Bronchial epithelial cell (primary cell): ENCODE measurements at regions not wholly inside any gene's neighbourhood (a gene's known extent, or its start where the extent isn't known, plus 50 kb on each side); places are given as distances from the start of the nearest gene placed in this dataset.

Experiments used
- DNase-seq: peaks from one replicate; pipeline ENCODE4 v3.0.0-alpha.2; 2010; ENCODE audit warnings: low read depth
- FAIRE-seq: peaks from 2 replicates; lab custom pipeline; 2011; peaks lifted over from hg19 to GRCh38; lab: Jason Lieb, UNC
- H3K27me3 ChIP-seq: 2 replicates; pipeline ENCODE4 v1.5.1; 2011; ENCODE audit warnings: low read length; ENCODE audit not compliant: control insufficient read depth, insufficient read depth
- H3K36me3 ChIP-seq: 2 replicates; pipeline ENCODE4 v1.5.1; 2011; ENCODE audit warnings: low read length; ENCODE audit not compliant: control insufficient read depth, insufficient read depth
- H3K4me3 ChIP-seq: 2 replicates; pipeline ENCODE4 v1.5.1; 2011; ENCODE audit warnings: mild to moderate bottlenecking, low read depth, low read length, control low read depth
- TF ChIP-seq, protein P1 (sequence below): IDR thresholded peaks from 2 replicates; pipeline ENCODE4 v1.5.1; 2011; ENCODE audit warnings: mild to moderate bottlenecking, moderate library complexity, low read length, control low read depth, inconsistent platforms; ENCODE audit not compliant: insufficient read depth, severe bottlenecking

DNA sequence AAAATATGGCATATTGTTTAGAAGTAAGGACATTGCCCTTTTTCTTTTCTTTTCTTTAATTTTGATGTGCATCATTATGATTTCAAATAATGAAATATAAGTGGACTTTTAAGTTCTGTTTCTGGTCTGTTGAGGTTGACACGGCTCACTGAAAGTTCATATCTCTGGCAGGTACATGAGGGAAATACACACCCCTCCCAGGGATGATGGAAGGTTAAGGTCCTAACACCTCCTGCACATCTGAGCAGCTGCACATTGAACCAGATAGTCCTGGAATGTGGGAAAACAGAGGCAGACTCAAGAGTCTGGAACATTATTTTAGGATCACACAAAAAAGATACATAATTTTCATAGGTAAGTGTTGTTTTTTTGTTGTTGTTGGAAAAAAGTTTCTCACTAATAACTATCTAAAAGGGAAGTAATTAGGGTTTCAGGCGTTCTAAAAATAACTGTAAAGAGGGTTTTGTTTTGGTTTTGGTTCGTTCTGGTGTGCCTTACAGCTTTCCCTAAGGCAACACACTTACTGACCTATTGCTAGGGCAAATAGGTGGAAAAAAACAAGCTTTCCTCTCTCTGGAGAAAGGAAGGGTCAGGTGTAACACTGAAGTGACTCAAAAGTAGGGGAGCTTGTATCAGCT lies 201.2 kb upstream of the PRKCQ start:
- FAIRE-seq = no peak
- H3K4me3 ChIP-seq = no peak overlapping the region
- no peaks in the 10 kb centered on the region for H3K36me3 ChIP-seq
- no peak for DNase-seq
- no peaks in the 10 kb centered on the region for H3K27me3 ChIP-seq
- TF ChIP-seq, protein P1, sequence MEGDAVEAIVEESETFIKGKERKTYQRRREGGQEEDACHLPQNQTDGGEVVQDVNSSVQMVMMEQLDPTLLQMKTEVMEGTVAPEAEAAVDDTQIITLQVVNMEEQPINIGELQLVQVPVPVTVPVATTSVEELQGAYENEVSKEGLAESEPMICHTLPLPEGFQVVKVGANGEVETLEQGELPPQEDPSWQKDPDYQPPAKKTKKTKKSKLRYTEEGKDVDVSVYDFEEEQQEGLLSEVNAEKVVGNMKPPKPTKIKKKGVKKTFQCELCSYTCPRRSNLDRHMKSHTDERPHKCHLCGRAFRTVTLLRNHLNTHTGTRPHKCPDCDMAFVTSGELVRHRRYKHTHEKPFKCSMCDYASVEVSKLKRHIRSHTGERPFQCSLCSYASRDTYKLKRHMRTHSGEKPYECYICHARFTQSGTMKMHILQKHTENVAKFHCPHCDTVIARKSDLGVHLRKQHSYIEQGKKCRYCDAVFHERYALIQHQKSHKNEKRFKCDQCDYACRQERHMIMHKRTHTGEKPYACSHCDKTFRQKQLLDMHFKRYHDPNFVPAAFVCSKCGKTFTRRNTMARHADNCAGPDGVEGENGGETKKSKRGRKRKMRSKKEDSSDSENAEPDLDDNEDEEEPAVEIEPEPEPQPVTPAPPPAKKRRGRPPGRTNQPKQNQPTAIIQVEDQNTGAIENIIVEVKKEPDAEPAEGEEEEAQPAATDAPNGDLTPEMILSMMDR = no peak

DNA sequence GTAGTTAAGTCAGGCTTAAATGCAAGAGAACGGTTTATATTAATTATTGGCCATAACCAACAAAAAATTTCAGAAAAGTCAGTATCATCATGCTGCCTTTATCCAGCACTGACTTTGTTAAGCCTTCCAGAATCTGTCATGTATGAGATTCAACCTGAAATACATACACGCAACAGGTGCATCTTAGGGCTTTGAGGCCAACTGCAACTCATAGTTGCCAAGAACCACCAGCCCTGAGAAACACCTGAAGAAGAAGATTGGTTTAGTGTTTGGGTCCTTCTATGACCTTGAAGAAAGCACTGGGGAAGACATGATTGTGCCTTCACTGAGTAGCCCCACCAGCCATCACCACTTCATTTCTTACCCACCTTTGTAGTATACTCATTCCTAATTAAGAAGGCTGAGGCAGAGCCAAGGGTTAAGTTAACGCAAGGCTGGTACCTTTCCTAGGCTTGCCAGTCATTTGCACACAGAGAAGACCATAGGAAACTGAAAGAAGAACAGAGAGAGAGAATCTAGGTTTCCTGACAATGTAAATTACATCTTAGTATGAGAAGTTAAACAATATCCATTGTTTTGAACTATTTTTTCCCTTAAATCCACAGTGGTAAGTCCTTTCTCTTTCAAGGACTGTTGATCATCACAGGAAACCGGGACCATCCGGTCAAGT lies 200.1 kb upstream of the PRKCQ start:
- Histone ChIP-seq H3K27me3 (no peaks in the 10 kb centered on the region), H3K36me3 (no peaks in the 10 kb centered on the region), H3K4me3 (peak overlapping the region; percentile 14)
- FAIRE-seq = no peak
- DNase-seq = no peak
- TF ChIP-seq, protein P1 = no peak

DNA sequence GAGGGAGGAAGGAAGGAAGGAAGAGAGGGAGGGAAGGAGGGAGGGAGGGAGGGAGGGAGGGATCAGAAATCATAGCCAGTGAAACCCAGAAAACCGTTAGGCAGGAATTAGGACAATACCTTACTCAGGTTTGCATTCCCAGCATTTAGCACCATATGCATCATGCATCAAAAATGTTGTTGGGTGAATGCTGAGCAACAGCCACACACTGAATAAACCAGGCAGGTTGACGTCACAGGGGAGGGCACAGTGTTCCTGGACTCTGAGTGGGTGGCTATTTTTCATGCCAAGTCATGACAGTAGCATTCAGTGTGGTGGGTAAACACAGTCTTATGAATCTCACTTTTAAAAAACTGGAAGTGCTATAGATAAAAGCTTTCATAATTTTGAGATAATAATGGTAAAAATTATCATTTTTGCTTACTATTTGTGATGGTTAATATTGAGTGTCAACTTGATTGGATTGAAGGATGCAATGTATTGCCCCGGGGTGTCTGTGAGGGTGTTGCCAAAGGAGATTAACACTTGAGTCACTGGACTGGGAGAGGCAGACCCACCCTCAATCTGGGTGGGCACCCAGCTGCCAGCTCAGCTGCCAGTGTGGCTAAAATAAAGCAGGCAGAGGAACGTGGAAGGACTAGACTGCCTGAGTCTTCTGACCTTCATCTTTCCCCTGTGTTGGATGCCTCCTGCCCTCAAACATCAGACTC lies 199.1 kb upstream of the PRKCQ start:
- peak overlapping the region; percentile 18 for H3K4me3 ChIP-seq
- H3K36me3 ChIP-seq = no peaks in the 10 kb centered on the region
- DNase-seq = peak; percentile 100
- FAIRE-seq = peak; percentile 92
- no peaks in the 10 kb centered on the region for H3K27me3 ChIP-seq
- TF ChIP-seq, protein P1 = no peak

DNA sequence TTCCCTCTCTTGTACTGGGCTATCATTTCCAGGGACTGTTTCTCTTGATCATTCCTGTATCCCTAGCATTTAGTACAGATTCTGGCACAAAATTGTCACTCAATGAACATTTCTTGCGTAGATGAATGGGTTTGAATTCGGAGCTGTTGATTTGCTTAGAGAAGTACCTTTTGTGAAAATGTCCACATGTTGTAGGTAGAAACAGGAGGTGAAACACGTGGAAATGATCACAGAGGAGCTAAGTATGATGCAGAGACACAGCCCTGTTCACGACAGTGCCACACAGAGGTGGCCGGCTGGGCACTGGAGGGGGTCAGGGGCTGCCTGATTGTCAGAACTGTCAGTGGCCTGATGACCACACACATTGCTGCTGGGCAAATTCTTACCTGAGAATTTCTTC lies 196.1 kb upstream of the PRKCQ start:
- TF ChIP-seq, protein P1 = no peak
- DNase-seq = no peak
- H3K4me3 ChIP-seq = no peak overlapping the region
- H3K27me3 ChIP-seq = no peaks in the 10 kb centered on the region
- no peaks in the 10 kb centered on the region for H3K36me3 ChIP-seq
- no peak for FAIRE-seq

DNA sequence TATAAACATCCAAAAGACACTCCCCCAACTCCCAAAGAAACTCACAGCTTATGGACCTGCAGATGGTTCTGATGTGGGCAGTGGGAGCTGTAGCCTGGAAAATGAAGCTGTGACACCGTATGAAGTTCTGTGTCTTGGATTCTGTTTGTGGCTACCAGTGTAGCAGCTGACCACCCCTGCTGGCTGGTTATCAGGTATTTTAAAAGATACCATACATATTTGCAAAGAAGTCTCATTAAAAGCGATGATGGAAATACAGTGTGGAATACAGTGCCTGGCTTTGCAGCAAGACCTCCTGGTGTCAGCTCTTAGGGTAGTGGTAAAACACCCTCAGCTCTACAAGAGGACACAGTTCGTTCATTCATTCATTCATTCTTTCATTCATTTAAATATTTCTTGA lies 194.3 kb upstream of the PRKCQ start:
- TF ChIP-seq, protein P1 = no peak
- H3K4me3 ChIP-seq = no peak overlapping the region
- no peaks in the 10 kb centered on the region for H3K36me3 ChIP-seq
- DNase-seq (no peak), FAIRE-seq (no peak)
- no peaks in the 10 kb centered on the region for H3K27me3 ChIP-seq
